ENCODE measurements at regions not wholly inside any gene's neighbourhood (a gene's known extent, or its start where the extent isn't known, plus 50 kb on each side); places are given as distances from the start of the nearest gene placed in this dataset.

DNA sequence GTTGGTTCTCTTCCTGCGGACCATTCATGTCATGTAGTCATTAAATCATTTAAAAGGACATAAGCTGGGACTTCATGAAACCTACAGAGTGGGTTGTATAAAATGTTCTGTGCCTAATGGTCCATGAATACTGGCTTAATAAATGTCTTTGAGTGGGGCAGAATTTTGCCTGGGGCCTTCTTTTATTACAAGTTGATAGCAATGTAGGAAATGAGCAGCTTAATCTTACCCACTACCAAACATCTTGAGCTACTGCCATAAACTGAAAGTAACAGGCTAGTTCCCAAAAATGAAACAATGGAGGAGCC, 130.9 kb downstream of the TMEM17 start:
- no peak for TF ChIP-seq POLR2A (IDR thresholded peaks at IDR 0.05)
- no peak for TF ChIP-seq CTCF (IDR thresholded peaks at IDR 0.05)
- TF ChIP-seq EP300 (IDR thresholded peaks at IDR 0.05) = no peak
- DNase-seq (ENCODE audit: low spot score in 2 of 2) = no peak
- WGBS, 2 donors = 78 to 88% methylated on average over 1 of the region's 1 CpG
- Histone ChIP-seq H3K27me3 (no peaks in the 10 kb centered on the region), H3K9me3 (peaks cover 0 to 21% (median 4%) of the 10 kb centered on the region in 4 donors), H3K36me3 (no peaks in the 10 kb centered on the region), H3K4me1 (no peaks in the 10 kb centered on the region), H3K4me3 (no peak overlapping the region), H3K27ac (no peak overlapping the region)

- no peaks in the 10 kb centered on the region for H3K27me3 ChIP-seq
- peaks cover 0 to 21% (median 4%) of the 10 kb centered on the region in 4 donors for H3K9me3 ChIP-seq
- no peak overlapping the region for H3K4me3 ChIP-seq
- no peak for DNase-seq (ENCODE audit: low spot score in 2 of 2)
- TF ChIP-seq EP300 (IDR thresholded peaks at IDR 0.05) = no peak
- no peak for TF ChIP-seq CTCF (IDR thresholded peaks at IDR 0.05)
- no peak for TF ChIP-seq POLR2A (IDR thresholded peaks at IDR 0.05)
- H3K4me1 ChIP-seq = no peaks in the 10 kb centered on the region
- no peaks in the 10 kb centered on the region for H3K36me3 ChIP-seq
- no peak overlapping the region for H3K27ac ChIP-seq
Measured at GRCh38 chr2:62374301-62375112, 131.5 kb downstream of the TMEM17 start.

- no peaks in the 10 kb centered on the region for H3K4me1 ChIP-seq
- H3K36me3 ChIP-seq = no peaks in the 10 kb centered on the region
- H3K27ac ChIP-seq = no peak overlapping the region
- DNase-seq (ENCODE audit: low spot score in 2 of 2) = no peak
- WGBS, 2 donors = 95 to 96% methylated on average over 7 of the region's 7 CpGs
- H3K4me3 ChIP-seq = no peak overlapping the region
- peaks cover 0 to 21% (median 4%) of the 10 kb centered on the region in 4 donors for H3K9me3 ChIP-seq
- TF ChIP-seq EP300 (IDR thresholded peaks at IDR 0.05) = no peak
- no peaks in the 10 kb centered on the region for H3K27me3 ChIP-seq
Measured at GRCh38 chr2:62372824-62373223, 133.2 kb downstream of the TMEM17 start.

- Histone ChIP-seq H3K4me3 (no peak overlapping the region), H3K36me3 (no peaks in the 10 kb centered on the region), H3K27me3 (no peaks in the 10 kb centered on the region), H3K4me1 (no peaks in the 10 kb centered on the region), H3K27ac (no peak overlapping the region), H3K9me3 (peaks cover 0 to 21% (median 4%) of the 10 kb centered on the region in 4 donors)
- WGBS, 2 donors = 86 to 87% methylated on average over 3 of the region's 3 CpGs
- TF ChIP-seq CTCF (IDR thresholded peaks at IDR 0.05) (no peak), POLR2A (IDR thresholded peaks at IDR 0.05) (no peak)
- DNase-seq (ENCODE audit: low spot score in 2 of 2) = no peak
Measured at GRCh38 chr2:62370321-62371250, 135.4 kb downstream of the TMEM17 start.

DNA sequence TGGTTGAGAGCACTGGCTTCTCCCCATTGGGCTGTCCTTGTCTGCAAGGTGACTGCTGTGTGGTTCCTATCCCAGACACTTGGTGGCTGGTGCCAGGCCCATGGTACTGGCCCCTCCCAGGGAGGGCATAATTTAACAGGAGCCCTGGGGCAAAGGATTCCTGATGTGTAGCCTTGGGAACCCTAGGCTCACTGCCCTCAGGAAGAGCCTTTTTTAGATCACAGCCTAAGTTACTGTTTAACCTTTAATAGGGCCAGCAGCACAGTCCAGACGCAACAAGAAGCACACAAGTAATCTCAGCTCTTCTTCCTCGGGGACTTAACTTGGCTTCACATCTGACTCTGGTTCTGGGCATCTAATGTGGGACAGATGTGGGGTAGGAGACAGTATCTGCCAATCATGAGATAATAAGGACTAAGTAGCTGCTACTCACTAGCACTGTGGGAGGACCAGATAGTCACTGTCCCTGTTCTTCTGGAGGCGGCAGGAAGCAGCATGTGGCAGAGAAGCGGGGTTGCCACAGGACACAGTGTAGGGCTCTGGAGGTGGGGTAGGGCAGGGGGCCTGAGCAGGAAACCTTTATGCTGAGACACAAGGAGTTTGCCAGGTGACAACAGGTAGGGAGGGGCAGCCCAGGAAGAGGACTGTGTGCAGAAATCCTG, 136.3 kb downstream of the TMEM17 start:
- H3K36me3 ChIP-seq = no peaks in the 10 kb centered on the region
- H3K27me3 ChIP-seq = no peaks in the 10 kb centered on the region
- no peak overlapping the region for H3K4me3 ChIP-seq
- H3K9me3 ChIP-seq = peaks cover 0 to 21% (median 4%) of the 10 kb centered on the region in 4 donors
- H3K27ac ChIP-seq = no peak overlapping the region
- H3K4me1 ChIP-seq = no peaks in the 10 kb centered on the region
- TF ChIP-seq CTCF (IDR thresholded peaks at IDR 0.05) (no peak), EP300 (IDR thresholded peaks at IDR 0.05) (no peak), POLR2A (IDR thresholded peaks at IDR 0.05) (no peak)
- DNase-seq (ENCODE audit: low spot score in 2 of 2) = no peak
- 71 to 75% methylated on average over 4 of the region's 4 CpGs for WGBS, 2 donors

Data from tibial nerve (tissue), 4 donors.